GM23248 (cell line): ENCODE measurements at regions not wholly inside any gene's neighbourhood (a gene's known extent, or its start where the extent isn't known, plus 50 kb on each side); places are given as distances from the start of the nearest gene placed in this dataset.

Experiments
- EZH2 ChIP-seq: fragments of 200-600 bp; sonication (generic); IDR thresholded peaks from 2 replicates; pipeline ENCODE4 v1.6.1; 2018; ENCODE audit warnings: antibody characterized with exemption, mild to moderate bottlenecking; ENCODE audit not compliant: insufficient read depth, poor library complexity, severe bottlenecking
- EZH2phosphoT487 ChIP-seq: fragments of 200-600 bp; sonication (generic); IDR thresholded peaks from 2 replicates; pipeline ENCODE4 v1.6.1; 2018; ENCODE audit warnings: antibody characterized with exemption, moderate library complexity, mild to moderate bottlenecking, low read depth; ENCODE audit not compliant: insufficient read depth

GRCh38 chr14:100671906-100672305, 54.8 kb upstream of the DLK1 start:
- no peak for TF ChIP-seq EZH2
- TF ChIP-seq EZH2phosphoT487, result no peak
